ENCODE measurements at regions not wholly inside any gene's neighbourhood (a gene's known extent, or its start where the extent isn't known, plus 50 kb on each side); places are given as distances from the start of the nearest gene placed in this dataset.

GRCh38 chr1:38625939-38626338 is 233.6 kb downstream of the RRAGC start:
- H4K91ac ChIP-seq (ENCODE audit: low read length), result no peak overlapping the region
- no peak overlapping the region for H3K4me2 ChIP-seq (ENCODE audit: low read length, poor library complexity, severe bottlenecking)
- H3K9me3 ChIP-seq (ENCODE audit: control insufficient read depth, low read length), result no peaks in the 10 kb centered on the region
- H3K4me3 ChIP-seq (ENCODE audit: insufficient read depth in 1 of 2, low read depth in 1 of 2, low read length in 2 of 2), result no peak overlapping the region
- WGBS, result 76% methylated on average over 6 of the region's 6 CpGs
- H2BK5ac ChIP-seq (ENCODE audit: low read depth, low read length, poor library complexity, severe bottlenecking), result no peak overlapping the region
- no peaks in the 10 kb centered on the region for H3K27me3 ChIP-seq (ENCODE audit: control insufficient read depth in 1 of 2, insufficient read depth in 1 of 2, low read length in 2 of 2)
- H2AK5ac ChIP-seq (ENCODE audit: low read length, severe bottlenecking), result no peak overlapping the region
- H3K79me1 ChIP-seq (replicated peaks; ENCODE audit: low read length, poor library complexity, severe bottlenecking), result no peaks in the 10 kb centered on the region
- no peak overlapping the region for H3K27ac ChIP-seq (ENCODE audit: low read length, poor library complexity, severe bottlenecking)
- no peaks in the 10 kb centered on the region for H3K4me1 ChIP-seq (ENCODE audit: control insufficient read depth, insufficient read depth, low read depth, low read length)
- H3K9ac ChIP-seq (ENCODE audit: low read length), result no peak overlapping the region
- no peak for DNase-seq
- H2BK12ac ChIP-seq (ENCODE audit: low read length in 2 of 2), result no peak overlapping the region
- H3K14ac ChIP-seq (ENCODE audit: low read length in 2 of 2), result no peak overlapping the region
- H3K18ac ChIP-seq (ENCODE audit: low read depth in 1 of 2, low read length in 2 of 2), result no peak overlapping the region
- no peak overlapping the region for H2AFZ ChIP-seq (ENCODE audit: low read depth, low read length)
- H3K36me3 ChIP-seq (ENCODE audit: control insufficient read depth in 1 of 2, insufficient read depth in 2 of 2, low read depth in 1 of 2, low read length in 2 of 2), result no peaks in the 10 kb centered on the region
- no peak overlapping the region for H2BK120ac ChIP-seq (ENCODE audit: low read depth, low read length)
- no peak overlapping the region for H4K8ac ChIP-seq (ENCODE audit: low read length)
- no peak overlapping the region for H2BK15ac ChIP-seq (ENCODE audit: low read depth, poor library complexity, severe bottlenecking)
- H3K4ac ChIP-seq (ENCODE audit: low read depth in 1 of 2, low read length in 2 of 2), result no peak overlapping the region
- no peak overlapping the region for H3K23ac ChIP-seq (ENCODE audit: low read length in 2 of 2)

GRCh38 chr1:38624336-38625039 is 235.1 kb downstream of the RRAGC start:
- no peaks in the 10 kb centered on the region for H3K79me1 ChIP-seq (replicated peaks; ENCODE audit: low read length, poor library complexity, severe bottlenecking)
- H3K18ac ChIP-seq (ENCODE audit: low read depth in 1 of 2, low read length in 2 of 2), result no peak overlapping the region
- no peak overlapping the region for H2AK5ac ChIP-seq (ENCODE audit: low read length, severe bottlenecking)
- no peak overlapping the region for H4K91ac ChIP-seq (ENCODE audit: low read length)
- no peaks in the 10 kb centered on the region for H3K36me3 ChIP-seq (ENCODE audit: control insufficient read depth in 1 of 2, insufficient read depth in 2 of 2, low read depth in 1 of 2, low read length in 2 of 2)
- H3K27me3 ChIP-seq (ENCODE audit: control insufficient read depth in 1 of 2, insufficient read depth in 1 of 2, low read length in 2 of 2), result peaks cover 0 to under 1% of the 10 kb centered on the region in 2 experiments
- no peak for DNase-seq
- no peak overlapping the region for H3K23ac ChIP-seq (ENCODE audit: low read length in 2 of 2)
- no peaks in the 10 kb centered on the region for H3K4me1 ChIP-seq (ENCODE audit: control insufficient read depth, insufficient read depth, low read depth, low read length)
- no peak overlapping the region for H3K27ac ChIP-seq (ENCODE audit: low read length, poor library complexity, severe bottlenecking)
- no peak overlapping the region for H2BK12ac ChIP-seq (ENCODE audit: low read length in 2 of 2)
- no peak overlapping the region for H3K4me2 ChIP-seq (ENCODE audit: low read length, poor library complexity, severe bottlenecking)
- H4K8ac ChIP-seq (ENCODE audit: low read length), result no peak overlapping the region
- H2AFZ ChIP-seq (ENCODE audit: low read depth, low read length), result no peak overlapping the region
- no peak overlapping the region for H3K14ac ChIP-seq (ENCODE audit: low read length in 2 of 2)
- no peak overlapping the region for H2BK5ac ChIP-seq (ENCODE audit: low read depth, low read length, poor library complexity, severe bottlenecking)
- no peak overlapping the region for H2BK15ac ChIP-seq (ENCODE audit: low read depth, poor library complexity, severe bottlenecking)
- H3K4me3 ChIP-seq (ENCODE audit: insufficient read depth in 1 of 2, low read depth in 1 of 2, low read length in 2 of 2), result no peak overlapping the region
- H3K4ac ChIP-seq (ENCODE audit: low read depth in 1 of 2, low read length in 2 of 2), result no peak overlapping the region
- H2BK120ac ChIP-seq (ENCODE audit: low read depth, low read length), result no peak overlapping the region
- no peaks in the 10 kb centered on the region for H3K9me3 ChIP-seq (ENCODE audit: control insufficient read depth, low read length)
- WGBS, result 82% methylated on average over 14 of the region's 14 CpGs
- no peak overlapping the region for H3K9ac ChIP-seq (ENCODE audit: low read length)

- H3K4ac ChIP-seq (ENCODE audit: low read depth in 1 of 2, low read length in 2 of 2), result no peak overlapping the region
- no peak overlapping the region for H3K27ac ChIP-seq (ENCODE audit: low read length, poor library complexity, severe bottlenecking)
- DNase-seq, result no peak
- no peak overlapping the region for H2BK12ac ChIP-seq (ENCODE audit: low read length in 2 of 2)
- no peak overlapping the region for H3K23ac ChIP-seq (ENCODE audit: low read length in 2 of 2)
- peaks cover 0 to 6% of the 10 kb centered on the region in 2 experiments for H3K27me3 ChIP-seq (ENCODE audit: control insufficient read depth in 1 of 2, insufficient read depth in 1 of 2, low read length in 2 of 2)
- H2BK120ac ChIP-seq (ENCODE audit: low read depth, low read length), result no peak overlapping the region
- no peaks in the 10 kb centered on the region for H3K36me3 ChIP-seq (ENCODE audit: control insufficient read depth in 1 of 2, insufficient read depth in 2 of 2, low read depth in 1 of 2, low read length in 2 of 2)
- no peaks in the 10 kb centered on the region for H3K9me3 ChIP-seq (ENCODE audit: control insufficient read depth, low read length)
- WGBS, result 83% methylated on average over 7 of the region's 7 CpGs
- no peak overlapping the region for H2BK5ac ChIP-seq (ENCODE audit: low read depth, low read length, poor library complexity, severe bottlenecking)
- H2AK5ac ChIP-seq (ENCODE audit: low read length, severe bottlenecking), result no peak overlapping the region
- H3K4me2 ChIP-seq (ENCODE audit: low read length, poor library complexity, severe bottlenecking), result no peak overlapping the region
- H3K18ac ChIP-seq (ENCODE audit: low read depth in 1 of 2, low read length in 2 of 2), result no peak overlapping the region
- H3K79me1 ChIP-seq (replicated peaks; ENCODE audit: low read length, poor library complexity, severe bottlenecking), result no peaks in the 10 kb centered on the region
- H4K8ac ChIP-seq (ENCODE audit: low read length), result no peak overlapping the region
- no peak overlapping the region for H3K9ac ChIP-seq (ENCODE audit: low read length)
- H3K14ac ChIP-seq (ENCODE audit: low read length in 2 of 2), result peak overlapping the region in 1 of 2 experiments; percentile 57
- H2BK15ac ChIP-seq (ENCODE audit: low read depth, poor library complexity, severe bottlenecking), result no peak overlapping the region
- no peak overlapping the region for H3K4me3 ChIP-seq (ENCODE audit: insufficient read depth in 1 of 2, low read depth in 1 of 2, low read length in 2 of 2)
- no peak overlapping the region for H2AFZ ChIP-seq (ENCODE audit: low read depth, low read length)
- no peaks in the 10 kb centered on the region for H3K4me1 ChIP-seq (ENCODE audit: control insufficient read depth, insufficient read depth, low read depth, low read length)
- no peak overlapping the region for H4K91ac ChIP-seq (ENCODE audit: low read length)
These were observed 236.0 kb downstream of the RRAGC start for GRCh38 chr1:38623529-38623928.

GRCh38 chr1:38622197-38622596 is 237.4 kb downstream of the RRAGC start:
- no peak overlapping the region for H3K14ac ChIP-seq (ENCODE audit: low read length in 2 of 2)
- H3K18ac ChIP-seq (ENCODE audit: low read depth in 1 of 2, low read length in 2 of 2), result no peak overlapping the region
- no peak overlapping the region for H2BK12ac ChIP-seq (ENCODE audit: low read length in 2 of 2)
- H3K4ac ChIP-seq (ENCODE audit: low read depth in 1 of 2, low read length in 2 of 2), result no peak overlapping the region
- peaks cover 0 to 6% of the 10 kb centered on the region in 2 experiments for H3K27me3 ChIP-seq (ENCODE audit: control insufficient read depth in 1 of 2, insufficient read depth in 1 of 2, low read length in 2 of 2)
- WGBS, result 79% methylated on average over 6 of the region's 6 CpGs
- H2AK5ac ChIP-seq (ENCODE audit: low read length, severe bottlenecking), result no peak overlapping the region
- no peak overlapping the region for H3K4me3 ChIP-seq (ENCODE audit: insufficient read depth in 1 of 2, low read depth in 1 of 2, low read length in 2 of 2)
- H2BK15ac ChIP-seq (ENCODE audit: low read depth, poor library complexity, severe bottlenecking), result no peak overlapping the region
- no peak overlapping the region for H3K4me2 ChIP-seq (ENCODE audit: low read length, poor library complexity, severe bottlenecking)
- no peaks in the 10 kb centered on the region for H3K79me1 ChIP-seq (replicated peaks; ENCODE audit: low read length, poor library complexity, severe bottlenecking)
- no peaks in the 10 kb centered on the region for H3K4me1 ChIP-seq (ENCODE audit: control insufficient read depth, insufficient read depth, low read depth, low read length)
- no peak for DNase-seq
- no peak overlapping the region for H4K91ac ChIP-seq (ENCODE audit: low read length)
- H3K27ac ChIP-seq (ENCODE audit: low read length, poor library complexity, severe bottlenecking), result no peak overlapping the region
- no peak overlapping the region for H2BK5ac ChIP-seq (ENCODE audit: low read depth, low read length, poor library complexity, severe bottlenecking)
- no peak overlapping the region for H2AFZ ChIP-seq (ENCODE audit: low read depth, low read length)
- H3K9ac ChIP-seq (ENCODE audit: low read length), result no peak overlapping the region
- no peaks in the 10 kb centered on the region for H3K36me3 ChIP-seq (ENCODE audit: control insufficient read depth in 1 of 2, insufficient read depth in 2 of 2, low read depth in 1 of 2, low read length in 2 of 2)
- H3K23ac ChIP-seq (ENCODE audit: low read length in 2 of 2), result no peak overlapping the region
- no peaks in the 10 kb centered on the region for H3K9me3 ChIP-seq (ENCODE audit: control insufficient read depth, low read length)
- no peak overlapping the region for H4K8ac ChIP-seq (ENCODE audit: low read length)
- no peak overlapping the region for H2BK120ac ChIP-seq (ENCODE audit: low read depth, low read length)

All from mesenchymal stem cell (in vitro differentiated cells and primary cell).